Body of pancreas (tissue), 4 donors: ENCODE measurements at regions not wholly inside any gene's neighbourhood (a gene's known extent, or its start where the extent isn't known, plus 50 kb on each side); places are given as distances from the start of the nearest gene placed in this dataset.

Experiments used
- CTCF ChIP-seq, 7 experiments: fragments of 450-650 bp in 4 of 7; fragments of 200-600 bp in 3 of 7; sonication (generic) in 3 of 7; IDR thresholded peaks; one replicate each; pipeline ENCODE4 v1.5.1; 2016 to 2019; ENCODE audit warnings: antibody characterized with exemption in 7 of 7
- POLR2A ChIP-seq, 3 donors: fragments of 450-650 bp; IDR thresholded peaks; one replicate each; pipeline ENCODE4 v1.6.1; 2016; ENCODE audit warnings: antibody characterized with exemption in 3 of 3, mild to moderate bottlenecking in 2 of 3

DNA sequence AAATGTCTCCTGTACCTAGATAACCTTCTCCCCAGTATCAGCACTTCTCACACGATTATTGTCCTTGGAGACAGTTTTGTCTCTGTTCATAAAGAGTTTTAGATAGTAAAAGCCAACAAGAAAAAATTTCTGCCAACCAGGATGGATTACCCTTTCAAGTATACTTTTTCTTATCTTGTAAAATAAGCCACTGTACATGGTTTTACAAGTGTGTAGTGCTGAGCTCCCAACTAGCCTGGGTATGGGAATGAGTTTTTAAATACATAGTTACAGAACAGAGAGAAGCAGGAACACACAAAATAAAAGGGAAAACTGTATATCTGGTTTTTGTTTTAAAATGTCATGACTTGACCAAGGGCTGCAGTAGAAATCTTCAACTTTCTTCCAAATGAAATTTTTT, 76.7 kb downstream of the C18orf54 start:
- no peak for TF ChIP-seq POLR2A (IDR thresholded peaks at IDR 0.05)
- no peak for TF ChIP-seq CTCF (IDR thresholded peaks at IDR 0.05)
